ENCODE measurements at regions not wholly inside any gene's neighbourhood (a gene's known extent, or its start where the extent isn't known, plus 50 kb on each side); places are given as distances from the start of the nearest gene placed in this dataset.

DNA sequence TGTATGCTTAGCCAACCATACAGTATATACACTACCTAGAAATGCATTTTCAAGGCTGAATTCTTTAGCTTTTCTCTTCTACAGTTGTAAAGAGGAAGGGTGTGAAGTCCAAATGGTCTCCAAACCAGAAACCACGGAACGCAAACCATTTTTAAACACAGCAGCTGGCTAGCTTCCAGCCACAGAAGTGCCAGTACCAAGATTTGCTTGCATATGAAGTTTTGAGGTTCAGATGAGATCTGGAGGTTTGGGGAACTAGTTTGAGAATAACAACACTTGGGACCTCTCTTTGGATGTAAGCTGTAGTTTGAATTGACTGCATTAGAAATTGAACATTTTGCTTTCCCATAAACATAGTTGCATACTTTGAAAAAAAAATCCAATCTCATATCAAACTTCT lies 1243.5 kb downstream of the EFNB2 start:
- Mint-ChIP-seq H3K27ac (no peak overlapping the region), H3K36me3 (no peaks in the 10 kb centered on the region), H3K4me1 (no peaks in the 10 kb centered on the region), H3K4me3 (no peak overlapping the region), H3K27me3 (no peaks in the 10 kb centered on the region), H3K9me3 (no peaks in the 10 kb centered on the region)
- DNase-seq (no peak), ATAC-seq (ENCODE audit: low read depth) (no peak)
- POLR2A ChIA-PET: no interaction called here

GRCh38 chr13:105290596-105290995 lies 1244.9 kb downstream of the EFNB2 start:
- Mint-ChIP-seq H3K27ac (no peak overlapping the region), H3K27me3 (no peaks in the 10 kb centered on the region), H3K4me3 (no peak overlapping the region), H3K4me1 (no peaks in the 10 kb centered on the region), H3K36me3 (no peaks in the 10 kb centered on the region), H3K9me3 (no peaks in the 10 kb centered on the region)
- DNase-seq (no peak), ATAC-seq (ENCODE audit: low read depth) (no peak)
- POLR2A ChIA-PET: no interaction called here

- H3K36me3 Mint-ChIP-seq: no peaks in the 10 kb centered on the region
- no peaks in the 10 kb centered on the region for H3K27me3 Mint-ChIP-seq
- no peak overlapping the region for H3K4me3 Mint-ChIP-seq
- no peaks in the 10 kb centered on the region for H3K4me1 Mint-ChIP-seq
- no peak overlapping the region for H3K27ac Mint-ChIP-seq
- ATAC-seq (ENCODE audit: low read depth) (no peak), DNase-seq (no peak)
- no peaks in the 10 kb centered on the region for H3K9me3 Mint-ChIP-seq
- POLR2A ChIA-PET: no interaction called here
These were observed 1249.9 kb downstream of the EFNB2 start for GRCh38 chr13:105285526-105285925.

DNA sequence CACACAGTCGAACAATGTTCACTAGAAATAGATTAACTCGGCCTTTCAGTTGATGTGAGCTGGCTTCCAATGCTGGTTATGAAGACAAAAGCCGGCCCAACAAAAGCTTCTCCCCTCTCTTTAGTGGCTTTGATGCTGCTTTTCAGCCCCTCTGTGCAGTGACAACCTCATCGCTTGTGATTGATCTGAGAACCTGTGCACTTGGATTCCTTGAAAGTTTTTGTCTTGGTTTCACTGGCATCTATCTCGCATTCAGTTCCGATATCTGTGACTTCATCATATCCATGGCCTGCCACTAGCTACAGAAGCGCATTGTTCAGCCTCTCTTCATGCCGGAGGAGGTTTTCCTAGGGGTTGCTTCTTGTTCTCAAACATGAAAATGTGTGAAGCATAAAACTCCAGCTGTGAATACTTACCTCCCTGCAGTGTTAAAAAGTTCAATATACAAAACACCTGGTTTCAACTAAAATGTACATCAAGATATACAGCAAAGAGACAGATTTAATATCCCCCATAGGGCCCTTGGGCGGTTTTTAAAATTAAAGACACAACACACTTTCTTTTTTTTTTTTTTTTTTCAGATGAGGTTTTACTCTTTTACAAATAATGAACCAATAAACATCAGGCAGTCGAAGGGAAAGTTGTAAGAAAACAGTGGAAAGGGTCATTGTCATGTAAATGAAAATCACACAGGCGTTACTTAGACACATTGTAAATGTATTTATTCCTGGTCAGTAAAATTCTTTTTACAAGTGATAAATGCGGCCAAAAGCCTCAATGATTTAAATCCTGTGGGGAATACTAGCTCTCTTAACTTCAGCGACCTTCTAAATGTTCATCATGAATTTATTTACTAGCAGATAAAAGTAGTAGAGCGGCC lies 1252.8 kb downstream of the EFNB2 start:
- POLR2A ChIA-PET: no interaction called here
- H3K4me1 Mint-ChIP-seq: no peaks in the 10 kb centered on the region

GRCh38 chr13:105278943-105279381 lies 1256.5 kb downstream of the EFNB2 start:
- no peak overlapping the region for H3K27ac Mint-ChIP-seq
- H3K9me3 Mint-ChIP-seq: no peaks in the 10 kb centered on the region
- no peak for ATAC-seq (ENCODE audit: low read depth)
- H3K36me3 Mint-ChIP-seq: no peaks in the 10 kb centered on the region
- DNase-seq: no peak
- POLR2A ChIA-PET: no interaction called here
- H3K4me1 Mint-ChIP-seq: no peaks in the 10 kb centered on the region
- H3K27me3 Mint-ChIP-seq: peaks cover 3% of the 10 kb centered on the region
- no peak overlapping the region for H3K4me3 Mint-ChIP-seq

More for the DNA sequence above, 1252.8 kb downstream of the EFNB2 start:
- DNase-seq (no peak), ATAC-seq (ENCODE audit: low read depth) (no peak)
- Mint-ChIP-seq H3K4me3 (no peak overlapping the region), H3K27me3 (no peaks in the 10 kb centered on the region), H3K27ac (no peak overlapping the region), H3K9me3 (no peaks in the 10 kb centered on the region), H3K36me3 (no peaks in the 10 kb centered on the region)

GRCh38 chr13:105276571-105276970 lies 1258.9 kb downstream of the EFNB2 start:
- Mint-ChIP-seq H3K27ac (no peak overlapping the region), H3K36me3 (no peaks in the 10 kb centered on the region), H3K9me3 (no peaks in the 10 kb centered on the region), H3K27me3 (peaks cover 3% of the 10 kb centered on the region), H3K4me1 (no peaks in the 10 kb centered on the region), H3K4me3 (no peak overlapping the region)
- ATAC-seq (ENCODE audit: low read depth) (no peak), DNase-seq (no peak)
- POLR2A ChIA-PET: no interaction called here

- Mint-ChIP-seq H3K36me3 (no peaks in the 10 kb centered on the region), H3K27me3 (peaks cover 3% of the 10 kb centered on the region), H3K4me3 (no peak overlapping the region), H3K9me3 (no peaks in the 10 kb centered on the region), H3K4me1 (no peaks in the 10 kb centered on the region), H3K27ac (no peak overlapping the region)
- no peak for ATAC-seq (ENCODE audit: low read depth)
- DNase-seq: no peak
- POLR2A ChIA-PET: interaction anchor here (0.8 kb wide), 1 partner anchor 180 kb away, joined by 4 read pairs; no protein-coding TSS in a partner anchor
These were observed 1261.7 kb downstream of the EFNB2 start for GRCh38 chr13:105273665-105274222.

DNA sequence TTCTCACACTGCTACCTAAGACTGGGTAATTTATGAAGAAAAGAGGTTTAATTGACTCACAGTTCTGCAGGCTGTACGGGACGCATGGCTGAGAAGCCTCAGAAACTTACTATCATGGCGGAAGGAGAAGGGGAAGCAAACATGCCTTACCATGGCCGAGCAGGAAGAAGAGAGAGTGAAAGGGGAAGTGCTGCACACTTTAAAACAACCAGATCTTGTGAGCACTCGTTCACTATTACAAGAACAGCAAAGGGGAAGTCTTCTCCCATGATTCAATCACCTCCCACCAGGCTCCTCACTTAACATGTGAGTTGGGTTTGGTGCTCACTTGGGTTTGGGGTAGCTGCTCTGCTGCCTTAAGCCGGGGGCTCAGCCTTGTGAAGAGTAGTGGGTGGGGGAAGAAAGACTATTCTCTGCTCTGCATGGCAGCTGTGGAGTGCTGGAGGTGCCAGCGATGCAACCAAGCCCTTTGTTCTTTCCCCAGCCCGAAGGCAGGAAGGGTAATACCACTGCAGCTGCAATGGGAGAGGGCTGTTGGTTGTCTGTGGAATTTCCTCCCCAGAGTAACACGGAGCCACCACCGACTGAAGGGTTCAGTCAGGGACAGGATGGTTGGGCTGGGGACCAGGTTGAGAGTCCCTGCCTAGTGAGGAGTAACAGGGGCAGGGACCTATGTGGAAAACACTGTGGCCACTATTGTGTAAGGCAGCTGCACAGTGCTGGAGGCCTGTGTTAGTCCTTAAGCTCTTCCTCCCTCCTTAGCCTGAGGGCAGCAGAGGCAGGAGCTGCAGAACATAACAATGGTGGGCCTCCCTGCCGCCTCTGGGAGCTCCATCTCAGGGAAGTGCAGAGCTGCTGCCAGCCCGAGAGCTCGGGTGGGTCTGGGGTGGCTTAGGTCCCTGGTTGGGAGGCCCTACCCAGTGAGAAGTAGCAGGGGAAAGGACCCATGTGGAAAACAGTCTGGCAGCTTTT lies 1262.5 kb downstream of the EFNB2 start:
- Mint-ChIP-seq H3K9me3 (no peaks in the 10 kb centered on the region), H3K4me1 (no peaks in the 10 kb centered on the region), H3K27me3 (peaks cover 3% of the 10 kb centered on the region), H3K36me3 (no peaks in the 10 kb centered on the region), H3K4me3 (no peak overlapping the region), H3K27ac (no peak overlapping the region)
- no peak for DNase-seq
- POLR2A ChIA-PET: interaction anchor here (0.8 kb wide), 1 partner anchor 181 kb away, joined by 4 read pairs; no protein-coding TSS in a partner anchor
- ATAC-seq (ENCODE audit: low read depth): no peak

DNA sequence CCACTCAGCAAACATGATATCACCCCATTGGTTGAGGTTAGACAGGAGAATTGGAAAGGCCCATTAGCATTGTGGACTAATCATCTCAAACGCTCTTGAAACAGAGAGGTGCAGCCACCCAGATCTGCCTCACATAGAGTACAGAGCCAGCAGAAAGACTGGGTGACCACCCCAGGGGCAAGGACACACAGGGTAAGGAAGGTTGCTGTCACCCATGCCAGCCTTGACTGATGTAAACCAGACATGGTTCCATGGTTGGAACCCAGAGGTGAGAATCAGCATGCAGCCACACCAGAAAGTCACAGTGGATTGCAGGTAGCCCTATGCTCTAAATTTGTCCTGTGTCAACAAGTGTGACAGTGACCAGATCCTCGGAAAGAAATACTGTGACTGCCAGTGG lies 1268.8 kb downstream of the EFNB2 start:
- Mint-ChIP-seq H3K27ac (no peak overlapping the region), H3K9me3 (no peaks in the 10 kb centered on the region), H3K36me3 (no peaks in the 10 kb centered on the region), H3K27me3 (no peaks in the 10 kb centered on the region), H3K4me1 (no peaks in the 10 kb centered on the region), H3K4me3 (no peak overlapping the region)
- DNase-seq: no peak
- ATAC-seq (ENCODE audit: low read depth): no peak
- POLR2A ChIA-PET: no interaction called here

- no peaks in the 10 kb centered on the region for H3K4me1 Mint-ChIP-seq
- H3K9me3 Mint-ChIP-seq: no peaks in the 10 kb centered on the region
- POLR2A ChIA-PET: no interaction called here
- H3K4me3 Mint-ChIP-seq: no peak overlapping the region
- H3K27me3 Mint-ChIP-seq: no peaks in the 10 kb centered on the region
- no peaks in the 10 kb centered on the region for H3K36me3 Mint-ChIP-seq
- ATAC-seq (ENCODE audit: low read depth): no peak
- H3K27ac Mint-ChIP-seq: no peak overlapping the region
- DNase-seq: no peak
These were observed 1272.9 kb downstream of the EFNB2 start for GRCh38 chr13:105262579-105262978.

DNA sequence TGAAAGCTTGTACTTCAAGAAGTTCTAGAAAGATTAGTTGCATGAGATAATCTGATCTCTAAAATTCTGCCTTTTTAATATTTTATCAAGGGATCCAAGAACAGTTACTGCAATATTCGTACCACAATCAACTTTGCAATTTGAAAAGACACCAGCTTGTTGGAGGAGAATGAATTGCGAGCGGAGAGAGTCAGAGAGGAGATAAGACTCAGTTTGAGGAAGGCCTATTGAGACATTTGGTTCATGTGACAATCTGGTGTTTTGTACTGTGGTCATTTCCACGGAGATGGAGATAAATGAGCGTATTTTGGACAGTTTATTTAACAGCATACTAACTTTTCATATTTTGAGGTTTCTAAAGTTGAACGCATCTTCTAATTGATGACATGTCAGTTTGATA lies 1276.0 kb downstream of the EFNB2 start:
- Mint-ChIP-seq H3K9me3 (no peaks in the 10 kb centered on the region), H3K27ac (no peak overlapping the region), H3K4me1 (no peaks in the 10 kb centered on the region), H3K27me3 (no peaks in the 10 kb centered on the region), H3K36me3 (no peaks in the 10 kb centered on the region), H3K4me3 (no peak overlapping the region)
- DNase-seq: no peak
- POLR2A ChIA-PET: interaction anchor here (0.7 kb wide), 1 partner anchor 21 kb away, joined by 6 read pairs; no protein-coding TSS in a partner anchor
- no peak for ATAC-seq (ENCODE audit: low read depth)

- H3K4me1 Mint-ChIP-seq: no peaks in the 10 kb centered on the region
- no peak for DNase-seq
- no peaks in the 10 kb centered on the region for H3K27me3 Mint-ChIP-seq
- H3K9me3 Mint-ChIP-seq: no peaks in the 10 kb centered on the region
- H3K27ac Mint-ChIP-seq: no peak overlapping the region
- H3K36me3 Mint-ChIP-seq: no peaks in the 10 kb centered on the region
- POLR2A ChIA-PET: no interaction called here
- no peak for ATAC-seq (ENCODE audit: low read depth)
- H3K4me3 Mint-ChIP-seq: no peak overlapping the region
These were observed 1280.0 kb downstream of the EFNB2 start for GRCh38 chr13:105255472-105255871.

DNA sequence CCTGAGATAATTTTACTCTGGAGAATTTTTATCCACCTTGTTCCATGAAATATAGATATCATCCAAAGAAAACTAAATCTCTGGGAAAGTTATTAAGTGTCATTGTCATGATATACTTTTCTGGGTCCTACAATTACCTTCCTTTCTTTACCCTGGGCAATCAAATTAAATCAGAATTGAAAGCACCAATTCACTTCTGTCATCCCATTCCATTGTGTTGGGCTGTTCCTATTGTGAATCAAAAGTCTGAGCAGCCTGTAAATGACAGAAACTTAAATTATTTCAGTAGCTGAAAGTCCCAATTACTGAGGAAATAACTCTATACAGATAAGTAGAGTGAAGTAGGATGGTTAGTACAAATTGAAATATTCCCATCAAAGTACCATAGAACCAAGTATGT lies 1284.2 kb downstream of the EFNB2 start:
- no peaks in the 10 kb centered on the region for H3K36me3 Mint-ChIP-seq
- H3K4me3 Mint-ChIP-seq: no peak overlapping the region
- H3K27me3 Mint-ChIP-seq: peaks cover 3% of the 10 kb centered on the region
- H3K27ac Mint-ChIP-seq: no peak overlapping the region
- H3K9me3 Mint-ChIP-seq: no peaks in the 10 kb centered on the region
- DNase-seq (no peak), ATAC-seq (ENCODE audit: low read depth) (no peak)
- POLR2A ChIA-PET: no interaction called here
- no peaks in the 10 kb centered on the region for H3K4me1 Mint-ChIP-seq
